ENCODE measurements at regions not wholly inside any gene's neighbourhood (a gene's known extent, or its start where the extent isn't known, plus 50 kb on each side); places are given as distances from the start of the nearest gene placed in this dataset.

DNA sequence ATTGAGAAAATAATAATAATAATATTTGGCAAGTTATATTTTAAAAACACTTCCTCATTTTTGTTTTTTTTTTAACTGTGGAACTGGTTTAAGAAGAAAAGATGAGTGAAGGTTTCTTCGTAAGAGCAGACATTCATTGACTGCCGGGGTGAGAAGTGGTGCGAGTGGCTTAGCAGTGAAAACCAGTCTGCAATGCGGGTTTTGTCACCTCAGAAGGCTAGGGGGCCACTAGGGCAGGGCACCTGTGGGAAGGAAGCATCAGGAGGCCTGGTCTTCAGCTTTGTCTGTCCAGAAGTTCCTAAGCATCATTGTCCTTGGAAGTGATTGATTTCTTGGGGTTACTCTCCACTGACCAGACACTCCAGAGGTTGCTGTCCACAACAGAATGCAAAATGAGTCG lies 339.2 kb downstream of the ZNF326 start:
- Histone ChIP-seq H3K9me3 (ENCODE audit: control insufficient read depth, low read length) (no peaks in the 10 kb centered on the region), H3K4me1 (ENCODE audit: control insufficient read depth, insufficient read depth, low read length) (peaks cover 8% of the 10 kb centered on the region), H3K4me3 (ENCODE audit: low read length) (no peak overlapping the region), H3K36me3 (ENCODE audit: control insufficient read depth, insufficient read depth, low read length, severe bottlenecking) (no peaks in the 10 kb centered on the region), H3K27me3 (replicated peaks; ENCODE audit: control insufficient read depth, insufficient read depth, low read length) (no peaks in the 10 kb centered on the region), H3K9ac (ENCODE audit: low read length) (no peak overlapping the region)
- DNase-seq (ENCODE audit: low read depth), result no peak

DNA sequence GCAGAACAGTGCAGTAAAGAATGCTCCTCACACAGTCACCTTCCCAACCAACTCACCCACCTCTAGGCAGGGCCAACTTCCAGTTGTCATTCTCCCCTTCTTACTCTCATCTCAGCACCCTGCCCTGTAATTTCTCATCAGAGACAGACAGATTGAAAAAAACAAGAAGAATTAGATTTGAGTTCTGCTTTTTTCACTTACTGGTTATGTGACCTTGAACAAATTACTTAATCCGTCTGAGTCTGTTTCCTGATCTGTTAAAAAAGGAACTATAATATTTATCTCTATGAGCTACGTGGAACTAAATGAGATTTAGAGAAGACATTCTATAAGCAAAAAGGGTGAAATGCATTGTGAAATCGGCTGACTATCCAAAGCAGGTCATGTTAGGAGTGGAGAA lies 330.3 kb downstream of the ZNF326 start:
- Histone ChIP-seq H3K36me3 (ENCODE audit: control insufficient read depth, insufficient read depth, low read length, severe bottlenecking) (no peaks in the 10 kb centered on the region), H3K27me3 (replicated peaks; ENCODE audit: control insufficient read depth, insufficient read depth, low read length) (peaks cover 15% of the 10 kb centered on the region), H3K4me3 (ENCODE audit: low read length) (no peak overlapping the region), H3K9ac (ENCODE audit: low read length) (no peak overlapping the region), H3K9me3 (ENCODE audit: control insufficient read depth, low read length) (no peaks in the 10 kb centered on the region), H3K4me1 (ENCODE audit: control insufficient read depth, insufficient read depth, low read length) (no peaks in the 10 kb centered on the region)
- DNase-seq (ENCODE audit: low read depth), result no peak

DNA sequence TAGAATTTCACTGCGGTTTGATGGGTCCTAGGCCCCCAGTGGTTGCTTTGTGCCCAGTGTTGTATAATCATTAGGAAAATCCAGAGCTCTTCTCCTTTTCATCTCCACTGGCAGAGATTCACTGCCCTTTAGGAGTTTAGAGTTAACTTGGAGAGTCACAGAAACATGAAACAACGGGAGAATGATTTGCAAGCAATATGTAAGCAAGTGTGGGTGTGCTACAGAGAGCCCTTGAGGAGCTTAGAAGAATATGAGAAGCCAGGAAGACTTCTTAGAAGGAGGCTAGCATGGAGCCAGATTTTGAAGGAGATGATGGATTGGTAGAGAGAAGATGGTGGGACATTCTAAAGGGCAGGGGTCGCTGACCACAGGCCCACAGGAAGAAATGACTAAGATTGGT lies 327.3 kb downstream of the ZNF326 start:
- peaks cover 6% of the 10 kb centered on the region for H3K4me1 ChIP-seq (ENCODE audit: control insufficient read depth, insufficient read depth, low read length)
- peaks cover 15% of the 10 kb centered on the region for H3K27me3 ChIP-seq (replicated peaks; ENCODE audit: control insufficient read depth, insufficient read depth, low read length)
- no peak overlapping the region for H3K4me3 ChIP-seq (ENCODE audit: low read length)
- H3K9me3 ChIP-seq (ENCODE audit: control insufficient read depth, low read length), result no peaks in the 10 kb centered on the region
- H3K36me3 ChIP-seq (ENCODE audit: control insufficient read depth, insufficient read depth, low read length, severe bottlenecking), result no peaks in the 10 kb centered on the region
- no peak overlapping the region for H3K9ac ChIP-seq (ENCODE audit: low read length)
- no peak for DNase-seq (ENCODE audit: low read depth)

DNA sequence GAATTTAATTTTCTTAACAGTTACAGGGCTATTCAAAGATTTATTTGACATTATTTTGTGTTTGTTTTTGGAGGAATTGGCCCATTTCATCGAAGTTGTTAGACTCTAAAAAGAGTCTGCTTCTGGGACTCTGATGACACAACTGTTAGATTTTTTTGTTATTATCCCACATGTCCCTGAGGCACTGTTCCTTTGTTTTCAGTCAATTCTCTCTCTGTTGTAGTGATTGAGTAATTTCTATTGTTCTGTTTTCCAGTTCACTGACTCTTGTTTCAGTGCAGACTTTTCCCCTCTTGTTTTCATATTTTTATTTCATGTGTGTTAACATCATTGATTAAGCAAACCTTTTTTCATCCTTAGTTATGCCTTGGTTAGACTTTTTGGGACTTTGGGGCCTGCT lies 325.0 kb downstream of the ZNF326 start:
- peaks cover 9% of the 10 kb centered on the region for H3K27me3 ChIP-seq (replicated peaks; ENCODE audit: control insufficient read depth, insufficient read depth, low read length)
- peaks cover 6% of the 10 kb centered on the region for H3K4me1 ChIP-seq (ENCODE audit: control insufficient read depth, insufficient read depth, low read length)
- H3K9me3 ChIP-seq (ENCODE audit: control insufficient read depth, low read length), result no peaks in the 10 kb centered on the region
- no peak for DNase-seq (ENCODE audit: low read depth)
- H3K36me3 ChIP-seq (ENCODE audit: control insufficient read depth, insufficient read depth, low read length, severe bottlenecking), result no peaks in the 10 kb centered on the region
- H3K4me3 ChIP-seq (ENCODE audit: low read length), result no peak overlapping the region
- no peak overlapping the region for H3K9ac ChIP-seq (ENCODE audit: low read length)

DNA sequence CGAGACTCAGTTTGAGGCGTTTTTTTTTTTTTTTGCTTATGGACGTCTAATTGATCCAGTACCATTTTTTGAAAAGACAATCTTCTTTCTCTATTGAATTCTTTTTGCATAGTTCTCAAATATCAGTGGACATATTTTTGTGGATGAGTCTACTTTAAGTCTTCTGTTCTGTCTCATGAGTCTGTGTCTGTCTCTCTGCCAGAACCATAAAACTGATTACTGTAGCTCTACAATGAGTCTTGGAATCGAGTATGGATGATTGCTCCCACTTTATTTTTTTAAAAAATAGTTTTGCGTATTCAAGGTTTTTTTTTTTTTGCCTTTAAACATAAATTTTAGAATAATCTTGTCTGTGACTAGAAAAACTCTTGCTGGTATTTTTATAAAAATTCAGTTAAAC lies 323.5 kb downstream of the ZNF326 start:
- no peak for DNase-seq (ENCODE audit: low read depth)
- peaks cover 3% of the 10 kb centered on the region for H3K27me3 ChIP-seq (replicated peaks; ENCODE audit: control insufficient read depth, insufficient read depth, low read length)

DNA sequence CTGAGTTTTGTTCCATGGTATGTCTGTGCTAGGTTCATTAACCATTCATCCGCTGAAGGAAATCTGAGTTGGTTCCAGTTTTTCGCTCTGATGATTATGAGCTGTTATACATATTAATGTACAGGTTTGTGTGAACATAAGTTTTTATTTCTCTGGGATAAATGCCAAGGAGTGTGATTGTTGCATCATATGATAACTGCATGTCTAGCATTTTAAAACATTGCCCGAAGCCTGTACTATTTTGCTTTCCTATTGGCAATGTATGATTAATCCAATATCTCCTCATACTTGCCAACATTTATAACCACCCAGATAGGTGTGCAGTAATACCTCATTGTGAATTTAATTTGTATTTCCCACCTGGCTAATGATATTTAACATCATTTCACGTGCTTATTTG lies 322.7 kb downstream of the ZNF326 start:
- H3K36me3 ChIP-seq (ENCODE audit: control insufficient read depth, insufficient read depth, low read length, severe bottlenecking), result no peaks in the 10 kb centered on the region
- H3K9ac ChIP-seq (ENCODE audit: low read length), result no peak overlapping the region
- peaks cover 3% of the 10 kb centered on the region for H3K27me3 ChIP-seq (replicated peaks; ENCODE audit: control insufficient read depth, insufficient read depth, low read length)
- peaks cover 6% of the 10 kb centered on the region for H3K4me1 ChIP-seq (ENCODE audit: control insufficient read depth, insufficient read depth, low read length)
- no peak overlapping the region for H3K4me3 ChIP-seq (ENCODE audit: low read length)
- H3K9me3 ChIP-seq (ENCODE audit: control insufficient read depth, low read length), result no peaks in the 10 kb centered on the region
- DNase-seq (ENCODE audit: low read depth), result no peak

More for the DNA sequence above, 323.5 kb downstream of the ZNF326 start:
- Histone ChIP-seq H3K9me3 (ENCODE audit: control insufficient read depth, low read length) (no peaks in the 10 kb centered on the region), H3K4me1 (ENCODE audit: control insufficient read depth, insufficient read depth, low read length) (peaks cover 6% of the 10 kb centered on the region), H3K9ac (ENCODE audit: low read length) (no peak overlapping the region), H3K4me3 (ENCODE audit: low read length) (no peak overlapping the region), H3K36me3 (ENCODE audit: control insufficient read depth, insufficient read depth, low read length, severe bottlenecking) (no peaks in the 10 kb centered on the region)

DNA sequence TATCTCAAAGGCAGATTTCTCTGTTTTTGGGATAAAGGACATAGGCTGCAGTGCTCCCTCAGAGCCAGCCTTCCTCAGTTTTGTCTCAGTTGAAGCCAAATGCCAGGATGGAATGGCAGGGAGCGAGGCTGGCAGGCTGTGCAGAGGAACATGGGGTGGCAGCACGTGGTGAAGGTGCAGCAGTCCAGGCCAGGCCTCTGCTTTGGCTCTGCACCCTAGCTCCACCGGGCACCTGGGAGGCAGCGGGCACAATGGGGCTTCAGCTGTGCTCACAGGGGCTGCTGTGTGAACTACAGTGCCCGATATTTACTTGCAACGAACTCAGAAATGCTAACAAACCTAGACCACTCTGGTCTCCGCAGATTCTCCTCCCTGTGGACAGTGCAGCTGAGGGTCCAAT lies 319.6 kb downstream of the ZNF326 start:
- Histone ChIP-seq H3K4me3 (ENCODE audit: low read length) (no peak overlapping the region), H3K9me3 (ENCODE audit: control insufficient read depth, low read length) (no peaks in the 10 kb centered on the region), H3K36me3 (ENCODE audit: control insufficient read depth, insufficient read depth, low read length, severe bottlenecking) (no peaks in the 10 kb centered on the region), H3K27me3 (replicated peaks; ENCODE audit: control insufficient read depth, insufficient read depth, low read length) (no peaks in the 10 kb centered on the region), H3K4me1 (ENCODE audit: control insufficient read depth, insufficient read depth, low read length) (peaks cover 6% of the 10 kb centered on the region), H3K9ac (ENCODE audit: low read length) (no peak overlapping the region)
- no peak for DNase-seq (ENCODE audit: low read depth)

DNA sequence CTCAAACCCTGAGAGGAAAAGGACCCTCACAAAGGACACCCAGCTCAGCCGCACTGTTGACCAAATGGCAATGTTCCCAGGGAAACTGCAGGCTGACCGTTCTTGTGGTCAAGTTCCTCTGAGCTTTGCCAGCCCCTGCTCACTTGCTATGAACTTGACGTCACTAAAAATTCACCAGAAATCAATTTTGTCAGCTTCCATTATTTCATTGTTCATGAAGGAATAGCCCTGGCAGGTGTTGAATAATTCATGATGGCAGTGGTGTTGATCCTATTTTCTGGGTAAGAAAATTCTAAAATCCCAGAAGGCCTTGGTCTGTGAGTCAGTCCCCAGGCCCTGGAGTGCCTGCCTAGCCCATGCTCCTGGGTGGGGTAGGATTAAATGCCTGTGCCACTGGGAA lies 318.9 kb downstream of the ZNF326 start:
- Histone ChIP-seq H3K9ac (ENCODE audit: low read length) (no peak overlapping the region), H3K4me1 (ENCODE audit: control insufficient read depth, insufficient read depth, low read length) (peaks cover 3% of the 10 kb centered on the region), H3K27me3 (replicated peaks; ENCODE audit: control insufficient read depth, insufficient read depth, low read length) (no peaks in the 10 kb centered on the region), H3K9me3 (ENCODE audit: control insufficient read depth, low read length) (no peaks in the 10 kb centered on the region), H3K4me3 (ENCODE audit: low read length) (no peak overlapping the region), H3K36me3 (ENCODE audit: control insufficient read depth, insufficient read depth, low read length, severe bottlenecking) (no peaks in the 10 kb centered on the region)
- DNase-seq (ENCODE audit: low read depth), result no peak

DNA sequence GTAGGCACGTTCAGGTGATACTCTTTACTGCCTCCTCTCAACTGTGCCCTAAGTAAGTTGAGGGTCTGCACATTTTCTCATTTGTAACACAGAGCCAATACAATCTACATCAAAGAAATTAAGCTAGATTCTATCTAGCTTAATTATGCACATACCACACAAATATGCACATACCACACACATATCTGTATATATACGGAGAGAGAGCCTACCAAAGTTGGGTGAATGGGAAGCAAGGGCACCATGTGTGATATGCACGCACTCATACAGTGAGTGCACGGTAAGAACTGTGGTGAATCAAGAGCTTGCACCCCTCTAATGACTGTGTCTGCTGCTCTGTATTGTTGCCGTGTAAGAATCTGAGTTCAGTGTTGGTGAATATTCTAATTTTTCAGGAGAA lies 314.9 kb downstream of the ZNF326 start:
- Histone ChIP-seq H3K36me3 (ENCODE audit: control insufficient read depth, insufficient read depth, low read length, severe bottlenecking) (no peaks in the 10 kb centered on the region), H3K9me3 (ENCODE audit: control insufficient read depth, low read length) (peaks cover 17% of the 10 kb centered on the region), H3K4me3 (ENCODE audit: low read length) (no peak overlapping the region), H3K27me3 (replicated peaks; ENCODE audit: control insufficient read depth, insufficient read depth, low read length) (no peaks in the 10 kb centered on the region), H3K4me1 (ENCODE audit: control insufficient read depth, insufficient read depth, low read length) (no peaks in the 10 kb centered on the region), H3K9ac (ENCODE audit: low read length) (no peak overlapping the region)
- DNase-seq (ENCODE audit: low read depth), result no peak

DNA sequence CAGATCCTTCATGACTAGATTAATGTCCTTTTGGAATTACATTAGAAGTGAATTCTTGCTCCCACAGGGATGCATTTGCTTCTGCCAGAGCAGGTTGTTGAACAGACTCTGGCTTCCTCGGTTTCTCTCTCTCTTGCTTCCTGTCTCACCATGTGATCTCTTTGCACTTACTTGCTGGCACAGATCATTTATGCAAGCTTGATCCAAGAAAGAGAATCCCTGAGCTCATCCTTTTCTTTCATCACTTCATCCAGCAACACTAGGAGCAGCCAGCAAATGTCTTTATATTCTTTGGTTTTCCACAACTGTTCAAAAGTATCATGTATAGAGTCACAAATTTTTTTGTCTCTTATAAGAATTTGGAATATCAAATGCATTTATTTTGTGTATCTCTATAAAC lies 313.5 kb downstream of the ZNF326 start:
- Histone ChIP-seq H3K9ac (ENCODE audit: low read length) (no peak overlapping the region), H3K36me3 (ENCODE audit: control insufficient read depth, insufficient read depth, low read length, severe bottlenecking) (no peaks in the 10 kb centered on the region), H3K27me3 (replicated peaks; ENCODE audit: control insufficient read depth, insufficient read depth, low read length) (no peaks in the 10 kb centered on the region), H3K4me1 (ENCODE audit: control insufficient read depth, insufficient read depth, low read length) (no peaks in the 10 kb centered on the region), H3K9me3 (ENCODE audit: control insufficient read depth, low read length) (peaks cover 17% of the 10 kb centered on the region), H3K4me3 (ENCODE audit: low read length) (no peak overlapping the region)
- no peak for DNase-seq (ENCODE audit: low read depth)

DNA sequence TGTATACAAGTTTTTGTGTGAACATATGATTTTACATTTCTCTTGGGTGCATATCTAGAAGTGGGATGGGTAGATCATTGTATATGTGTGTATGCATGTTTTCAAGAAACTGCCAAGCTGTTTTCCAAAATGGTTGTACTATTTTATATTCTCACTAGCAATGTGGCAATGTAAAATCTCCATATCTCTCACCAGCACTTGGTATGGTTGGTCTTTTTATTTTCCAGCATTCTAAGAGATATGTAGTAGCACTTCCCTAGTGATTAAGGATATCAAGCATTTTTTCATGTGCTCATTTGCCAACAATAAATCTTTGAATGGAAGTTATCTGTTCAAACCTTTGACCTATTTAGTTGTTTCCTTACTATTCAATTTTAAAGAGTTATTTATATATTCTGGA lies 310.7 kb downstream of the ZNF326 start:
- Histone ChIP-seq H3K4me1 (ENCODE audit: control insufficient read depth, insufficient read depth, low read length) (no peaks in the 10 kb centered on the region), H3K9me3 (ENCODE audit: control insufficient read depth, low read length) (peaks cover 17% of the 10 kb centered on the region), H3K9ac (ENCODE audit: low read length) (no peak overlapping the region), H3K27me3 (replicated peaks; ENCODE audit: control insufficient read depth, insufficient read depth, low read length) (no peaks in the 10 kb centered on the region), H3K36me3 (ENCODE audit: control insufficient read depth, insufficient read depth, low read length, severe bottlenecking) (no peaks in the 10 kb centered on the region), H3K4me3 (ENCODE audit: low read length) (no peak overlapping the region)
- DNase-seq (ENCODE audit: low read depth), result no peak

DNA sequence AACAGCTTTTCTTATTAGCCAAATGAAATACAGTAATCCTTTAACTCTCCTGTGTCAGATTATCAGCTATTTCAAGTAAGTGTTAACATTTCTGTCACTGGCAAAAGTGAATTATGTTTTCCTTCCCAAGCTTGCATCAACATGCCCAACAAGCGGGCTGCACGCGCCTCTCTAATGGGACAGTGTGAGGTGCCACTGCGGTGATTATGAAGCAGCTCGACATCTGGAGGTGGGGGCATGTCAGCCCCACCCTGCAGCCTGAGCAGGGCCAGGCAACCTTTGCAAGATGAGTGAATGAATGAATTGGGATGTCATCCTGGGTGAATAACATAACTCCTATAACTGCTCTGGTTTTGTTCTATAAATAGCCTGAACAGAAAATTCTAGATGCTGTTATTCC lies 301.4 kb downstream of the ZNF326 start:
- peaks cover 7% of the 10 kb centered on the region for H3K4me1 ChIP-seq (ENCODE audit: control insufficient read depth, insufficient read depth, low read length)
- H3K27me3 ChIP-seq (replicated peaks; ENCODE audit: control insufficient read depth, insufficient read depth, low read length), result no peaks in the 10 kb centered on the region
- DNase-seq (ENCODE audit: low read depth), result no peak
- no peaks in the 10 kb centered on the region for H3K9me3 ChIP-seq (ENCODE audit: control insufficient read depth, low read length)
- H3K9ac ChIP-seq (ENCODE audit: low read length), result no peak overlapping the region
- no peaks in the 10 kb centered on the region for H3K36me3 ChIP-seq (ENCODE audit: control insufficient read depth, insufficient read depth, low read length, severe bottlenecking)
- H3K4me3 ChIP-seq (ENCODE audit: low read length), result no peak overlapping the region

Measured in adipocyte (in vitro differentiated cells).